Upper lobe of left lung (tissue), 6 donors: ENCODE measurements at regions not wholly inside any gene's neighbourhood (a gene's known extent, or its start where the extent isn't known, plus 50 kb on each side); places are given as distances from the start of the nearest gene placed in this dataset.
A peak's percentile ranks its signal among the peaks of the same experiment; 100 is the strongest.
"Not testable (repeated sequence)": the region's sequence is repeated elsewhere in the genome, so short reads cannot be mapped to it uniquely, and the experiment has no call there.

Experiments used
- ATAC-seq, 2 donors: fragments of 200-7000 bp; cut with Tn5 transposase; one replicate each; pipeline ENCODE4 v1.9.1; 2022; ENCODE audit warnings: mild to moderate bottlenecking in 2 of 2, moderate library complexity in 2 of 2; ENCODE audit not compliant: low FRiP score in 2 of 2
- DNase-seq, 2 donors: peaks; one replicate each; pipeline ENCODE4 v3.0.0-alpha.2; 2019 to 2020
- H3K27ac ChIP-seq, 4 donors: fragments of 200-600 bp; sonication (generic); one replicate each; pipeline ENCODE4 v1.5.1; 2016 to 2019
- H3K27me3 ChIP-seq, 4 donors: fragments of 200-600 bp; sonication (generic); one replicate each; pipeline ENCODE4 v1.5.1; 2017 to 2019
- H3K36me3 ChIP-seq, 4 donors: fragments of 200-600 bp; sonication (generic); one replicate each; pipeline ENCODE4 v1.5.1; 2016 to 2019
- H3K4me1 ChIP-seq, 4 donors: fragments of 200-600 bp; sonication (generic); one replicate each; pipeline ENCODE4 v1.5.1; 2018 to 2019
- H3K4me3 ChIP-seq, 4 donors: fragments of 200-600 bp; sonication (generic); one replicate each; pipeline ENCODE4 v1.5.1; 2017 to 2019; ENCODE audit warnings: mild to moderate bottlenecking in 2 of 4, moderate library complexity in 1 of 4
- H3K9me3 ChIP-seq, 4 donors: fragments of 200-600 bp; sonication (generic); one replicate each; pipeline ENCODE4 v1.5.1; 2018 to 2019
- EP300 ChIP-seq, 4 donors: sonication (generic); formaldehyde crosslinking; IDR thresholded peaks; one replicate each; pipeline ENCODE4 v1.5.1; 2017; ENCODE audit warnings: antibody characterized with exemption in 4 of 4, control low read depth in 2 of 4
- POLR2A ChIP-seq, 4 donors: fragments of 450-650 bp; IDR thresholded peaks; one replicate each; pipeline ENCODE4 v1.5.1; 2016 to 2017; ENCODE audit warnings: antibody characterized with exemption in 4 of 4, mild to moderate bottlenecking in 2 of 4
- POLR2AphosphoS5 ChIP-seq, 2 donors: sonication (generic); formaldehyde crosslinking; IDR thresholded peaks; one replicate each; pipeline ENCODE4 v1.5.1; 2017; ENCODE audit warnings: antibody characterized with exemption in 2 of 2
- WGBS, 2 donors: methylation state at CpG; one replicate each; pipeline ENCODE4 v1.1.5; 2017 to 2018; 5-methylcytosine and 5-hydroxymethylcytosine counted together
- TF ChIP-seq, protein P1 (sequence below), 6 experiments: fragments of 450-650 bp in 4 of 6; fragments of 200-600 bp in 2 of 6; sonication (generic) in 2 of 6; IDR thresholded peaks; one replicate each; pipeline ENCODE4 v1.5.1; 2016 to 2019; ENCODE audit warnings: antibody characterized with exemption in 6 of 6
- donor health status: DM: no; HTN: no; CAD: no; lungs with moderate emphysema.
- donor health status: DM: no; HTN: yes; CAD: no; lungs with severe emphysema.

DNA sequence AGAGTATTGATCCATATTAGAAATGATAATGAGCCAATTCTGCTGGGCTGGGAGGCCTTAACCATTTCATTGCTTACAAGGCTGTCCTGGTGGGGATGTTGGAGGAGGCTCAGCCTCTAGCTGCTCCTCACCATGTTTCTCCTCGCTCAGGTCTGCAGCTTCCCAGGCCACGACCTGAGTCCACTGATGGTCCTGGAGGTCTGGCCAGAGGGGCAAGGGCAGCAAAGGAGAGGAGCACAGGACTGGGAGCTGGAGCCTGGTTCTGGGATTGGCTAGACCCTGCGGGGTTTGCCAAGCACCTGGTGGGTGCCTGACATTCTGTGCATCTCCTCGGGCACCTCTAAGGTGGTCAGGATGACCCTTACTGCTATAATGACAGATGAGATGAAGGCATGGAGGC is 92.6 kb downstream of the KIF26A start:
- Histone ChIP-seq H3K36me3 (no peaks in the 10 kb centered on the region), H3K27me3 (no peaks in the 10 kb centered on the region), H3K4me3 (no peak overlapping the region), H3K27ac (no peak overlapping the region), H3K9me3 (peaks cover 7 to 21% (median 19%) of the 10 kb centered on the region in 4 donors), H3K4me1 (peaks cover 0 to 8% (median 2%) of the 10 kb centered on the region in 4 donors)
- DNase-seq (no peak), ATAC-seq (no peak)
- WGBS, 2 donors = 89 to 94% methylated on average over 2 to 4 of the region's 4 CpGs
- TF ChIP-seq EP300 (IDR thresholded peaks at IDR 0.05) = no peak
- TF ChIP-seq, protein P1, sequence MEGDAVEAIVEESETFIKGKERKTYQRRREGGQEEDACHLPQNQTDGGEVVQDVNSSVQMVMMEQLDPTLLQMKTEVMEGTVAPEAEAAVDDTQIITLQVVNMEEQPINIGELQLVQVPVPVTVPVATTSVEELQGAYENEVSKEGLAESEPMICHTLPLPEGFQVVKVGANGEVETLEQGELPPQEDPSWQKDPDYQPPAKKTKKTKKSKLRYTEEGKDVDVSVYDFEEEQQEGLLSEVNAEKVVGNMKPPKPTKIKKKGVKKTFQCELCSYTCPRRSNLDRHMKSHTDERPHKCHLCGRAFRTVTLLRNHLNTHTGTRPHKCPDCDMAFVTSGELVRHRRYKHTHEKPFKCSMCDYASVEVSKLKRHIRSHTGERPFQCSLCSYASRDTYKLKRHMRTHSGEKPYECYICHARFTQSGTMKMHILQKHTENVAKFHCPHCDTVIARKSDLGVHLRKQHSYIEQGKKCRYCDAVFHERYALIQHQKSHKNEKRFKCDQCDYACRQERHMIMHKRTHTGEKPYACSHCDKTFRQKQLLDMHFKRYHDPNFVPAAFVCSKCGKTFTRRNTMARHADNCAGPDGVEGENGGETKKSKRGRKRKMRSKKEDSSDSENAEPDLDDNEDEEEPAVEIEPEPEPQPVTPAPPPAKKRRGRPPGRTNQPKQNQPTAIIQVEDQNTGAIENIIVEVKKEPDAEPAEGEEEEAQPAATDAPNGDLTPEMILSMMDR (IDR thresholded peaks at IDR 0.05) = no peak
- TF ChIP-seq POLR2AphosphoS5 (IDR thresholded peaks at IDR 0.05) = no peak
- TF ChIP-seq POLR2A (IDR thresholded peaks at IDR 0.05) = no peak

DNA sequence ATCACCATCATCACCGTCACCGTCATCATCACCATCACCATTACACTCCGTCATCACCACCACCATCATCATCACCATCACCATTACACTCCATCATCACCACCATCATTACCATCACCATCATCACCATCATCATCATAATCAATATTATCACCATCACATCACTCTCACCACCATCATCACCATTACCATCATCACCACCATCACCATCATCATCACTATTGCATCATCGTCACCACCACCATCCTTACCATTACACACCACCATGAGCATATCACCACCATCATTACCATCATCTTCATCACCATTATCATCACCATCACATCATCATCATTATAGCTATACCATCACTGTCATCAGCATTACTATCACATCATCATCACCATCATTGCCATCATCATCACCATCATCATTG is 93.7 kb downstream of the KIF26A start:
- ATAC-seq (no peak), DNase-seq (no peak)
- peaks cover 7 to 27% (median 23%) of the 10 kb centered on the region in 4 donors for H3K9me3 ChIP-seq
- no peak for TF ChIP-seq EP300 (IDR thresholded peaks at IDR 0.05)
- TF ChIP-seq, protein P1 (IDR thresholded peaks at IDR 0.05) = no peak
- TF ChIP-seq POLR2AphosphoS5 (IDR thresholded peaks at IDR 0.05) = no peak
- TF ChIP-seq POLR2A (IDR thresholded peaks at IDR 0.05) = no peak
- 72 to 73% methylated on average over 4 of the region's 4 CpGs for WGBS, 2 donors
- H3K4me3 ChIP-seq = no peak overlapping the region
- no peaks in the 10 kb centered on the region for H3K27me3 ChIP-seq
- no peak overlapping the region for H3K27ac ChIP-seq
- no peaks in the 10 kb centered on the region for H3K36me3 ChIP-seq
- no peaks in the 10 kb centered on the region for H3K4me1 ChIP-seq

DNA sequence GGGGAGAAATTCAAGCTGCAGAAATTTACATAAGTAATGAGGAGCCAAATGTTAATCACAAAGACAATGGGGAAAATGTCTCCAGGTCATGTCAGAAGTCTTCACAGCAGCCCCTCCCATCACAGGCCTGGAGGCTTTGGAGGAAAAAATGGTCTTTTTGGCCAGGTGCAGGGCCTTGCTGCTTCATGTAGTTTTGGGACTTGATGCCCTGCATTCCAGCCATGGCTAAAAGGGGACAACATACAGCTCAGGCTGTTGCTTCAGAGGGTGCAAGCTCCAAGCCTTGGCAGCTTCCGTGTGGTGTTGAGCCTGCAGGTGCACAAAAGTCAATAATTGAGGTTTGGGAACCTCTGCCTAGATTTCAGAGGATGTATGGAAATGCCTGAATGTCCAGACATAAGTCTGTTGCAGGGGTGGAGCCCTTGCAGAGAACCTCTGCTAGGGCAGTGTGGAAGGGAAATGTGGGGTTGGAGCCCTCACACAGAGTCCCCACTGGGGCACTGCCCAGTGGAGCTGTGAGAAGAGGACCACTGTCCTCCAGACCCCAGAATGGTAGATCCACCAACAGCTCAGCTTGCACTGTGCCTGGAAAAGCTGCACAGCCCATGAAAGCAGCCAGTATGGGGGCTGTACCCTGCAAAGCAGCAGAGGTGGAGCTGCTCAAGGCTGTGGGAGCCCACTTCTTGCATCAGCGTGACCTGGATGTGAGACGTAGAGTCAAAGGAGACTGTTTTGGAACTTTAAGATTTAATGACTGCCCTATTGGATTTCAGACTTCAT is 95.8 kb downstream of the KIF26A start:
- not testable (repeated sequence) for H3K27me3 ChIP-seq, H3K4me1 ChIP-seq, H3K36me3 ChIP-seq, H3K27ac ChIP-seq, H3K4me3 ChIP-seq, DNase-seq, ATAC-seq
- H3K9me3 ChIP-seq = peaks cover 7 to 36% (median 18%) of the 10 kb centered on the region in 4 donors
- WGBS, 2 donors = 91 to 100% methylated on average over 3 of the region's 3 CpGs

DNA sequence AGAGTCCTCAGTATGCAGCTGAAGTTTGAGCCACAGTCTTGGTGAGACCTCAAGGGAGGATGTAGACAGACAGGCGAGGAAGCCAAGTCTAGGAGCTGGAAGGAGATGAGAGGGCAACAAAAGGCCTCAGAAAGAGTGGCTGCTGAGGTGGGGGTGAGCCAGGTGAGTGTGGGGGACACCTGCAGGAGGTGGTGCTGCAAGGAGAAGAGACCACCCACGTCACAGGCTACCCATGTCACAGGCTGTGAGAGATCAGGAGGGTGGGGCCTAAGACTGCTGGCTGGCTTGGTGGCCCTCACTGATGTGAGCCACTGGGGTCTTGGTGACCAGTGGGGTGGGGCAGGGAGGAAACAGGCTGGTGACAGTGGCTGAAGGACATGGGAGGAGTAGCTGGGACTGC is 97.3 kb downstream of the KIF26A start:
- H3K4me1 ChIP-seq = no peaks in the 10 kb centered on the region
- no peak for TF ChIP-seq EP300 (IDR thresholded peaks at IDR 0.05)
- no peaks in the 10 kb centered on the region for H3K36me3 ChIP-seq
- no peaks in the 10 kb centered on the region for H3K27me3 ChIP-seq
- no peak overlapping the region for H3K4me3 ChIP-seq
- WGBS, 2 donors = 60 to 88% methylated on average over 2 of the region's 2 CpGs
- ATAC-seq (no peak), DNase-seq (peak in 1 of 2 donors; percentile 1)
- H3K9me3 ChIP-seq = peaks cover 7 to 36% (median 18%) of the 10 kb centered on the region in 4 donors
- H3K27ac ChIP-seq = no peak overlapping the region

DNA sequence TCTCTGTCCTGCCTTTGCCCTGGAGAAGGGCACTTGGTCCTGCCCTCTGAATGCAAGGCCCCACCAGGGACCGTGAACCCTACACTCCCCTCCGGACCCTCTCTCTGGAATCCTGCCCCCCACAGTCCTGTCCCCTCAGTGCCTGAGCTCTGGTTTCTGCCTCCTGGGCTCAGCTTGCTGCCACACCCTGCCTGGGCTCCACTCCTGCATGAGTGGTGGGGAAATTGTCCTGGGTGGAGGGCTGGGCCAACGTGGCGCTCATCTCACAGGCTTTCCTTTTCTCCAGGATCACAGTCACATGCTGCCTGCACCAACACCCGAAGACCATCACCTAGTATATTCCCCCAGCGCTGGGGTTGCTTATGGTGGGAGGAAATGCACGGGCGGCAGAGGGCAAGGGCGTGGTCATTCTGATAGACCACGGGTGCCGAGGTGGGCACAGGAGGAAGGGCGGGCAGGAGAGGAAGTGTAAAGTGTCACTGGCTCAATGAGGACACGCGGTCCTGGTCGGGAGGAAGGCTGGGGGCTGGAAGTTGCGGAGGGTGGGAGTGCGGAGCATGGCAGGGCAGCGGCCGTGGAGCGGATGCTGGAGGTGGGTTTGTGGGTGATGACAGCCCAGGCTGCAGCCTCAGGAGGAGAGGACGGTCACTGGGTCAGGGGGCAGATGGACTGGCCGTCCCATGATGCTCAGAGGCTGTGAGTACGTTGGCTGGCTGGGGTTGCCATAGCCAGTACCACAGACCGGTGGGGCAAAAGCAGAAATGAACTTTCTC is 99.5 kb downstream of the KIF26A start:
- DNase-seq = peak; percentile 6 to 63
- Histone ChIP-seq H3K9me3 (peaks cover 7 to 33% (median 18%) of the 10 kb centered on the region in 4 donors), H3K27ac (no peak overlapping the region), H3K36me3 (no peaks in the 10 kb centered on the region), H3K4me1 (no peaks in the 10 kb centered on the region), H3K27me3 (no peaks in the 10 kb centered on the region), H3K4me3 (no peak overlapping the region)
- WGBS, 2 donors = 76 to 84% methylated on average over 24 of the region's 24 CpGs
- ATAC-seq = no peak
- no peak for TF ChIP-seq EP300 (IDR thresholded peaks at IDR 0.05)
- TF ChIP-seq POLR2A (IDR thresholded peaks at IDR 0.05) = no peak
- TF ChIP-seq POLR2AphosphoS5 (IDR thresholded peaks at IDR 0.05) = no peak
- TF ChIP-seq, protein P1 (IDR thresholded peaks at IDR 0.05) = no peak
